ENCODE measurements at regions not wholly inside any gene's neighbourhood (a gene's known extent, or its start where the extent isn't known, plus 50 kb on each side); places are given as distances from the start of the nearest gene placed in this dataset.
A peak's percentile ranks its signal among the peaks of the same experiment; 100 is the strongest.
"Not testable (repeated sequence)": the region's sequence is repeated elsewhere in the genome, so short reads cannot be mapped to it uniquely, and the experiment has no call there.

GRCh38 chr2:87638114-87638807 is 109.6 kb upstream of the PLGLB2 start:
- not testable (repeated sequence) for DNase-seq (ENCODE audit: low read depth); H3K4me3 ChIP-seq (ENCODE audit: low read depth, low read length)

GRCh38 chr2:87638872-87639271 is 109.0 kb upstream of the PLGLB2 start:
- not testable (repeated sequence) for DNase-seq (ENCODE audit: low read depth); H3K4me3 ChIP-seq (ENCODE audit: low read depth, low read length)

GRCh38 chr2:87639801-87640440 is 108.0 kb upstream of the PLGLB2 start:
- not testable (repeated sequence) for H3K4me3 ChIP-seq (ENCODE audit: low read depth, low read length); DNase-seq (ENCODE audit: low read depth)

GRCh38 chr2:87640961-87641563 is 106.8 kb upstream of the PLGLB2 start:
- H3K4me3 ChIP-seq (ENCODE audit: low read depth, low read length); DNase-seq (ENCODE audit: low read depth): not testable (repeated sequence)

GRCh38 chr2:87643165-87643564 is 104.7 kb upstream of the PLGLB2 start:
- not testable (repeated sequence) for H3K4me3 ChIP-seq (ENCODE audit: low read depth, low read length); DNase-seq (ENCODE audit: low read depth)

- not testable (repeated sequence) for H3K4me3 ChIP-seq (ENCODE audit: low read depth, low read length); DNase-seq (ENCODE audit: low read depth)
Measured at GRCh38 chr2:87647737-87648498, 100.0 kb upstream of the PLGLB2 start.

GRCh38 chr2:87648815-87649214 is 99.1 kb upstream of the PLGLB2 start:
- not testable (repeated sequence) for H3K4me3 ChIP-seq (ENCODE audit: low read depth, low read length); DNase-seq (ENCODE audit: low read depth)

- not testable (repeated sequence) for DNase-seq (ENCODE audit: low read depth); H3K4me3 ChIP-seq (ENCODE audit: low read depth, low read length)
Measured at GRCh38 chr2:87649871-87650270, 98.0 kb upstream of the PLGLB2 start.

- DNase-seq (ENCODE audit: low read depth); H3K4me3 ChIP-seq (ENCODE audit: low read depth, low read length): not testable (repeated sequence)
Measured at GRCh38 chr2:87650837-87651236, 97.0 kb upstream of the PLGLB2 start.

GRCh38 chr2:87651589-87651988 is 96.3 kb upstream of the PLGLB2 start:
- H3K4me3 ChIP-seq (ENCODE audit: low read depth, low read length); DNase-seq (ENCODE audit: low read depth): not testable (repeated sequence)

GRCh38 chr2:87653373-87653772 is 94.5 kb upstream of the PLGLB2 start:
- H3K4me3 ChIP-seq (ENCODE audit: low read depth, low read length): not testable (repeated sequence)

GRCh38 chr2:87654136-87654814 is 93.6 kb upstream of the PLGLB2 start:
- not testable (repeated sequence) for DNase-seq (ENCODE audit: low read depth); H3K4me3 ChIP-seq (ENCODE audit: low read depth, low read length)

More at GRCh38 chr2:87653373-87653772, 94.5 kb upstream of the PLGLB2 start:
- not testable (repeated sequence) for DNase-seq (ENCODE audit: low read depth)

GRCh38 chr2:87657915-87658314 is 90.0 kb upstream of the PLGLB2 start:
- H3K4me3 ChIP-seq (ENCODE audit: low read depth, low read length); DNase-seq (ENCODE audit: low read depth): not testable (repeated sequence)

GRCh38 chr2:87658357-87658756 is 89.5 kb upstream of the PLGLB2 start:
- not testable (repeated sequence) for H3K4me3 ChIP-seq (ENCODE audit: low read depth, low read length); DNase-seq (ENCODE audit: low read depth)

- not testable (repeated sequence) for DNase-seq (ENCODE audit: low read depth); H3K4me3 ChIP-seq (ENCODE audit: low read depth, low read length)
Measured at GRCh38 chr2:87658976-87659375, 88.9 kb upstream of the PLGLB2 start.

- not testable (repeated sequence) for DNase-seq (ENCODE audit: low read depth); H3K4me3 ChIP-seq (ENCODE audit: low read depth, low read length)
Measured at GRCh38 chr2:87660164-87660563, 87.7 kb upstream of the PLGLB2 start.

GRCh38 chr2:87662316-87663290 is 85.3 kb upstream of the PLGLB2 start:
- H3K4me3 ChIP-seq (ENCODE audit: low read depth, low read length): not testable (repeated sequence)
- peak; percentile 18 for DNase-seq (ENCODE audit: low read depth)

- not testable (repeated sequence) for DNase-seq (ENCODE audit: low read depth); H3K4me3 ChIP-seq (ENCODE audit: low read depth, low read length)
Measured at GRCh38 chr2:87663347-87663746, 84.5 kb upstream of the PLGLB2 start.
